GM18498 (cell line): ENCODE measurements at regions not wholly inside any gene's neighbourhood (a gene's known extent, or its start where the extent isn't known, plus 50 kb on each side); places are given as distances from the start of the nearest gene placed in this dataset.
"Not testable (repeated sequence)": the region's sequence is repeated elsewhere in the genome, so short reads cannot be mapped to it uniquely, and the experiment has no call there.

Experiments
- ATAC-seq: cut with Tn5 transposase; IDR thresholded peaks from one replicate; pipeline ENCODE4 v1.9.1; 2021; ENCODE audit warnings: mild to moderate bottlenecking, moderate library complexity; ENCODE audit not compliant: unreplicated experiment

DNA sequence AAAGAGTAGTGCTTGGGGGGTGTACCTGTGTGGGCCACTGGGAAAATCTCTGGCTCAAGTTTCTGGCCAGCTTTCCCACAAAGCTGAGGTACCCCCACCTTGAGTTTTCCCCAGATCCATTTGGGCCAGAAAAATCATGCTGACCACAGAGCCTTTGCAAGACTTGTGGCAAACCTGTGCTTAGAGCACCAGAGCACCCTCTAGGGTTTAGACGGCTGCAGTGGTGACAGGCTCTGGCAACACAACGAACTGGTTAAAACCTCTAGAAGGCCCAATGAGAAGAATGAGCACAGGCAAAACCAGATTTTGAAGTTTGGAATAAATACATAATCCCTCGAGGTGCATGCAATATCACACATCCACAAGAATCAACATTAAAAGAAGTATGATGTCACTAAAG, 290.7 kb upstream of the FOLH1 start:
- ATAC-seq: no peak

DNA sequence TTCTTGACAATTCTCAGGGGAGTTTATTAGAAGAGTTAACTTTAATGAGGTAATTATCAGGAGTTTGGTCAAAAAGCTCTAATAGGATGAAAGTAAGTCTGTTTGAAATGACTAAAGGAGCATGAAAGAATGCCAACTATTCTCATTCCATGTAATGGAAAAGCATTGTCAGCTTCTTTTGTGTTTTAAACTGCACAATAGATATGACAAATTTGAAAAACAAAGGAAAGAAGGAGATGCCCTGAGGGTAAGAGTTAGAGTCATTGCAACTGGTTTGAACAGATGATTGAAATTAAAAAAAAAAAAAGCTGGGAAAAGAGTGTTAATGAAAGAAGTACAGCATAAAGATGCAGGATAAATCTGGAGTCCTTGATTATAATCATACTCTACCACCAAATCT, 296.8 kb upstream of the FOLH1 start:
- ATAC-seq: no peak

DNA sequence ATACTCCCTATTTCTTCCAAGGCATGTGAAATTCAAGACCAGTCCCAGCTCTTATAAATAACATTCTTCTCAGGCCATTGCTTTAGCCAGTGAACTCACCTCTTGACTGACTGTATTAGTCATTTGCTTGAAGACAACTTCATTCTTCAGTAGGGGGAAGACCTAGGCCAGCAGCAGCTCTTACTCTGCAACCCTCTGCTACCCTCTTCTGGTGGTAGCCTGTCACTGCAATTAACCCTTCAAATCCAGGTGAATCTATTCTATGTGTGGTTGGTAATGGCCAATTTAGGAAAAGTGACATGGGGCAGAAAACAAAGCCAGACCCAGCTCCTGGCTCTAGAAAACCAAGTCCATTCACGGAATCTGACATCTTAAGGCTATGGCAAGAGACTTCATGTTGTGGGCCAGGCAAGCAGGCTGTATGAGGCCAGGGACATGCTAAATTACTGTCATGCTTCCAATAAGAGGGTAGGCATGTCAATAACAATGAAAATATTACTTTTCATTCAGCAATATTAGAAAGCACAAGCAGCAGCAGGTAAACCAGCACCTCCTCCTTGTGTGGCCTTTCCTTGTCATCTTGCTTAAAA, 317.9 kb upstream of the FOLH1 start:
- peak; percentile 85 for ATAC-seq

- no peak for ATAC-seq
These were observed 324.8 kb upstream of the FOLH1 start for GRCh38 chr11:49533204-49533603.

DNA sequence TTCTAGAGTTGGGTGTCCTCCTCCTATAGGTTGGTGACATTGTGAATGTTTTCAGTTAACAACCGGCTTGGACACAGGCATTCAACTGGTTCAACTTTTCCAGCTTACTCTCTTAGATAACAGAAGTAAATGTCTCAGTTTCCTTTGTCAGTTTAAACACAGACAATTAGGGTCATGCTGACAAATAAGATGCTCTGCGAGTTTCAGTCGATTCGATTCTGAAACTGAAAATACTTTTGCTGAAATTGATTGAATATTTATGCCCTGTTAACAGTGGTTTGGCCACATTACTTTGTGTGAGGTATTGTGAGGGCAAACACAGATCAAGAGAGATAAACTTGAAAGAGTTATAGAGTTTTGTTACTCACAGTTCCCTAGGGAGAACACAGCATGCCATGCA, 330.5 kb upstream of the FOLH1 start:
- not testable (repeated sequence) for ATAC-seq

DNA sequence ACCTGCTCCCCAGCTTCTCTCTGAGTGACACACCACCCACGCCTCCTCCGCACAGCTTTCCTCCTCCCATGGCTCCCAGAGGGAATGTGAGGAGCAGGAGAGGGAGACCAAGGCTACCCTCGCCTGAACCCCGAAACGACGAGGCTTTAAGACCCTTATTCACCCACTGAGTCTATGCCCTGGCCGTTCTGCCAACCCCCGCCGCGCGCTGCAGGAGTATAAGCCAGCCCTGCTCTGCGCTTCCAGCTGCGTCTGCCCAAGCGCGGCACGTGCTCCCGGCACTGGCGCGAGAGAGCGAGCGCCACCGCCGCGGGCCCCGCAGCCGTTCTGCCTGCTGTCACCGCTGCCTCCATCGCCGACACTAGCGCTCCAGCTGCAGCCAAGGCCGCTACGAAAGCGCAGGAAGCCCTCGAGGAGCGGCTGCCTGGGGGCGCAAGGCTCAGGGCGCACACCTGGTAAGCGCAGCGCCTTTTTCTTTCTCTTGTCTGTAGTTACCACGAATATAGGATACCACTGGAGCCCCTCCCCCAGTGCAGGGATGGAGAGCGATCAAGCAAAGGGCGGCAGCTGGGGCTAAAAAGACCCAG, 350.0 kb upstream of the FOLH1 start:
- ATAC-seq: not testable (repeated sequence)

- not testable (repeated sequence) for ATAC-seq
These were observed 352.2 kb upstream of the FOLH1 start for GRCh38 chr11:49560593-49560992.

- ATAC-seq: not testable (repeated sequence)
These were observed 353.0 kb upstream of the FOLH1 start for GRCh38 chr11:49561240-49561880.

DNA sequence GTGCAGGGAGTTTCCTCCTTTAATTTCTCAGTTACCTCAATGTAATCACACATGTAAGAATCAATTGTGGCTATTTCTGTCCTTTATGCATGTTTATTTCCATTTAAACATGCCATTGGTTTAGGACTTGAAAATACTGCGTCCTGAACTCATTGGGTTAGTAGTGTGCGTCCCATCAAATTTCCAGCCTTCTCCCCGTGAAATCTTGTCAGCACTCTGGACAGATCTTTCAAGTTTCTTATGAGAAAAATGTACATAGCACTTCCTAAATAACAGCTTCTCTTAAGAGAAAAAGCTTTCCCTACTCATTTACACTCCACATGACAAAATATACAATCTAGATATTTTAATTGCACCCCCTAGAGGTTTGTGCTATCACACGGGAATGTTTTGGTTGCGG, 353.9 kb upstream of the FOLH1 start:
- not testable (repeated sequence) for ATAC-seq

- ATAC-seq: not testable (repeated sequence)
These were observed 371.1 kb upstream of the FOLH1 start for GRCh38 chr11:49579492-49579891.

GRCh38 chr11:49585495-49585894, 366.7 kb upstream of the OR4C13 start:
- not testable (repeated sequence) for ATAC-seq

DNA sequence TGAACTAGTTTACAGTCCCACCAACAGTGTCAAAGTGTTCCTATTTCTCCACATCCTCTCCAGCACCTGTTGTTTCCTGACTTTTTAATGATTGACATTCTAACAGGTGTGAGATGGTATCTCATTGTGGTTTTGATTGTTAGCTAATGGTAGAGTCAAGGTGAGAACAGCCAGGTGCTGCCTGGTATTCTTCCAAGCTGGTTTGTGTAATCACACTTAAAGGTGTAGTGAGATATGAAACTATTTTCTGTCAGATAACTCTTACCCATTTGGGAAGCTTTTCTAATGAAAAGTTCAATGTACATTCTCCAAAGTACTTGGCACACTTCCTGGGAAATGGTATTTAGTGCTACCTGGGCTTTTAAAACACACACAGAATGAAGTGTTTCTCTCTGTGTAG, 343.3 kb upstream of the OR4C13 start:
- ATAC-seq: not testable (repeated sequence)

DNA sequence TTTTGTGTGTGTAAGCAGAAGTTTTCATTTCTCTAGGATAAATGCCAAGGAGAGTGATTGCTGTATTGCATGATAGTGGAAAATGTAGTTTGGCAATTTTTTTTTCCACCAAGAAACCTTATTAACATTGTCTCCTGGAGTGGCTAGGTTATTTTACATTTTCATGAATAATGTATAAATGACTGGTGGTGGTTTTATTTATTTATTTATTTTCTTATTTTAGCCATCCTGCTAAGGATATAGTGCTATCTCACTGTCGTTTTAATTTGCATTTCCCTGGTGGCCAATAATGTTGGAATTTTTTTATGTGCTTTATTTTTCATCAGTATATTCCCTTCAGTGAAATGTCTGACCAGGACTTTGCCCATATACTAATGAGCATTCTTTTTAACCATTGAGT, 328.3 kb upstream of the OR4C13 start:
- not testable (repeated sequence) for ATAC-seq

DNA sequence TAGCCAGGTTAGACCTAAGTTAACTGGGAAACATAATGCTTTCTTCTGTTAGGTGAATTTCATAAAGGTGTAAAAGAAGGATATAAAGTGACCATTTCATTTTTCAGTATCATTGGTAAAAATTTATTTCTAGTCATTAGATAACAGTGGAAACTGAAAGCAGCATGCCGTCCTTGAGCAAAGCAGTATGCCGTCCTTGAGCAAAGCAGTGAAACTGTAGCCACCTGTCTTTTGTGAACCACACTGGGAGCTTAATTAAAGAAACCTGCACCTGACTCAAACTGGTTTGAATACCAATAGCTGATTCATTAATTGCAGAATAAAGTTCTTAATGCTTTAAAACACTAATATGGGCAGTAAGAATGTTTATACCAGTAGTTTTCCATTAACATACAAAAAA, 281.5 kb upstream of the OR4C13 start:
- not testable (repeated sequence) for ATAC-seq

DNA sequence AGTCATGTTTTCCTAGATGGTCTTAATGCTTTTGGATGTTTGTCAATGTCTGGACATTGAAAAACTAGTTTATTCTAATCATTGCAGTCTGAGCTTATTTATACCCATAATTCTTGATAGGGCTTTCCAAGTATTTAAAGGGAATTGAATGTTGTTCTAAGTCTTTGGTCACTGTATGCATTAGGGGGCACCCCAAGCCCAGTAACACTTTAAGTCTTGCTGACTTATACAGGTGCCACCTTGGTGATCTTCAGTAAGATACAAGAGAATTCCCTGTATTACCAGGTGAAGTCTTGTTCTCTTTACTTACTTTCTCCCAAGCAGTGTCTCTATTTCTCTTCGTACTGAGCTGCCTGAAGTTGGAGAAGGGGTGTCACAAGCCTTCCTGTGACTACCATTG, 250.1 kb upstream of the OR4C13 start:
- ATAC-seq: not testable (repeated sequence)

DNA sequence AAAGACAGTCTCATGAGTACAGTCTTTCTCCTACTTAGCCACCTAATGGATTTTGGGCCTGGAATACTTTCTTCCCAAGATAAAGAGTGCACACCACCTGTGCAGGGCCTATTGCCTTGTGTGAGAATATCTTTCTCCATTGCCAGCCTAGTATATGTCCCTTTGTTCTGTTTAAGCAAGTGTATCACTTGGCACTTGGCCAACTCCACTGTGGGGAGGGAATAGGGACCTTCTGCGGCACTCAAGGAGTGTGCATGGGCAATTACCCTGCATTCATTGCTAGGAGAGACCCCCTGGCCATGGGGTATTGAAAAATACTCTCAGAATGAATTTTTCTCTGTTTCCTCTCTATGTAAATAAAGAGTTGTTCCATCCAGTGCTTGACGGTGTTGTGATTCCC, 201.7 kb upstream of the OR4C13 start:
- not testable (repeated sequence) for ATAC-seq

DNA sequence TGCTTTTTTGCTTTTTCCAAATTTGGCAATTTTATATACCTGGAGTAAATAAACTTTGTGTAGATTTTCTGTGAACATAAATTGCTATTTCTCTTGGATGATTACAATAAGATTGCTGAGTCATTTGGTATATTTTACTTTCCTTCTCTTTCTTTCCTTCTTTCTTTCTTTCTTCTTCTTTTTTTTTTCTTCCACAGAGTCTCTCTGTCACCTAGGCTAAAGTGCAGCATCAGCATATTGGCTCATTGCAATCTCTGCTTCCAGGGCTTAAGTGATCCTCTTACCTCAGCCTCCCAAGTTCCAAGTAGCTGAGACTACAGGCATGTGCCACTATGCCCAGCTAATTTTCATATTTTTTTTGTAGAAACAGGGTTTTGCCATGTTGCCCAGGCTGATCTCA, 201.2 kb upstream of the OR4C13 start:
- ATAC-seq: not testable (repeated sequence)

DNA sequence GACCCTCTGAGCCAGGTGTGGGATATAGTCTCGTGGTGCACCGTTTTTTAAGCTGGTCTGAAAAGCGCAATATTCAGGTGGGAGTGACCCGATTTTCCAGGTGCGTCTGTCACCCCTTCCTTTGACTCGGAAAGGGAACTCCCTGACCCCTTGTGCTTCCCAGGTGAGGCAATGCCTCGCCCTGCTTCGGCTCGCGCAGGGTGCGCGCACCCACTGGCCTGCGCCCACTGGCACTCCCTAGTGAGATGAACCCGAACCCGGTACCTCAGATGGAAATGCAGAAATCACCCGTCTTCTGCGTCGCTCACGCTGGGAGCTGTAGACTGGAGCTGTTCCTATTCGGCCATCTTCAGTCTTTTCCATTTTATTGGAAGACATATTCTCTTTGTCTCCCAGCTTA, 171.4 kb upstream of the OR4C13 start:
- ATAC-seq: not testable (repeated sequence)

DNA sequence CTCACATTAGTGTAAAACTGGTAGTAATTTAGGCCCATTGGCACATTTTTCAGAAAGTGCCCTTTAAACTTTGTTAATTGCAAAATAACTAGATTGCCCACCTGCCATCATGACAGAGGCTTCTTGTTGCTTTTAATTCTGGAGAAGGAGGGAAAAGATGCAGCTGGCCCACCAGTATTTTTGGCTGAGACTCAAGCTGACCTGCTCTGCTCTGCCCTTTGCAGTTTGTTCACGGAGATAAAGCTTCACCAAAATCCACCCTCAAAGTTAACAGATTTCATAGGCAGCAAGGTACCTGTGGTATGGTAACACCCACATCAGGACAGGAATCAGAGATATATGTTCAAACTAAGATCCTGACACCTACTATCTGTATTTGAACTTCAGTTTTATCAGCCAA, 170.2 kb upstream of the OR4C13 start:
- not testable (repeated sequence) for ATAC-seq

DNA sequence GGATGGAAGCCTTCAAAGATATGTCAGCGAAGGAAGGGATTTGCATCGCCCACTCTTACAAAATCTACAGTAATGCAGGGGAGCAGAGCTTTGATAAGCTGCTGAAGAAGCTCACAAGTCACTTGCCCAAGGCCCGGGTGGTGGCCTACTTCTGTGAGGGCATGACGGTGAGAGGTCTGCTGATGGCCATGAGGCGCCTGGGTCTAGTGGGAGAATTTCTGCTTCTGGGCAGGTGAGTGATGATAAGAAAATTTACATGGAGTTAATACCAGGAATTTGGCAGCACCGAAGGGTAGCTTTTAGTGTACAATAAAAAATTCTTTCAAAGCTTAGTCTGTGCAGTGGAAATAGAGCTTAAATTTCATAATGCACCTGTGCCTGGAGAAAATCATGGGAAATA, 168.3 kb upstream of the OR4C13 start:
- ATAC-seq: not testable (repeated sequence)

- not testable (repeated sequence) for ATAC-seq
These were observed 162.4 kb upstream of the OR4C13 start for GRCh38 chr11:49789787-49790186.

DNA sequence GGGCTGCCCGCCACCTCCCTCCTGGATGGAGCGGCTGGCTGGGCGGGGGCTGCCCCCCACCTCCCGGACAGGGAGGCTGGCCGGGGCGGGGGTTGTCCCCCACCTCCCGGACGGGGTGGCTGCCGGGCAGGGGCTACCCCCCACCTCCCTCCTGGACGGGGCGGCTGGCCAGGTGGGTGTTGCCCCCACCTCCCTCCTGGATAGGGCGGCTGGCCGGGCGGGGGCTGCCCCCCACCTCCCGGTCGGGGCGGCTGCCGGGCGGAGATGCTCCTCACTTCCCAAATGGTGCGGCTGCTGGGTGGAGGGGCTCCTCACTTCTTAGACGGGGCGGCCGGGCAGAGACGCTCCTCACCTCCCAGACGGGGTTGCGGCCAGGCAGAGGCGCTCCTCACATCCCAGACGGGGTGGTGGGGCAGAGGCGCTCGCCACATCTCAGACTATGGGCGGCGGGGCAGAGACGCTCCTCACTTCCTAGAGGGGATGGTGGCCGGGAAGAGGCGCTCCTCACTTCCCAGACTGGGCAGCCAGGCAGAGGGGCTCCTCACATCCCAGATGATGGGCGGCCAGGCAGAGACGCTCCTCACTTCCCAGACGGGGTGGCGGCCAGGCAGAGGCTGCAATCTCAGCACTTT, 153.9 kb upstream of the OR4C13 start:
- not testable (repeated sequence) for ATAC-seq
